Prostate gland (tissue), 2 donors: ENCODE measurements at regions not wholly inside any gene's neighbourhood (a gene's known extent, or its start where the extent isn't known, plus 50 kb on each side); places are given as distances from the start of the nearest gene placed in this dataset.

Experiments used
- POLR2A ChIP-seq: fragments of 450-650 bp; IDR thresholded peaks from one replicate; pipeline ENCODE4 v1.6.1; 2016; ENCODE audit warnings: antibody characterized with exemption, mild to moderate bottlenecking
- POLR2AphosphoS5 ChIP-seq: sonication (generic); formaldehyde crosslinking; IDR thresholded peaks from one replicate; pipeline ENCODE4 v1.6.1; 2017; ENCODE audit warnings: antibody characterized with exemption
- TF ChIP-seq, protein P1 (sequence below), 4 experiments: fragments of 200-600 bp in 2 of 4; fragments of 450-650 bp in 2 of 4; sonication (generic) in 2 of 4; IDR thresholded peaks; 1 replicate in 3 of 4; 2 replicates in 1 of 4; pipeline ENCODE4 v1.5.1; 2016 to 2019; ENCODE audit warnings: antibody characterized with exemption in 4 of 4, mild to moderate bottlenecking in 2 of 4, moderate library complexity in 2 of 4

DNA sequence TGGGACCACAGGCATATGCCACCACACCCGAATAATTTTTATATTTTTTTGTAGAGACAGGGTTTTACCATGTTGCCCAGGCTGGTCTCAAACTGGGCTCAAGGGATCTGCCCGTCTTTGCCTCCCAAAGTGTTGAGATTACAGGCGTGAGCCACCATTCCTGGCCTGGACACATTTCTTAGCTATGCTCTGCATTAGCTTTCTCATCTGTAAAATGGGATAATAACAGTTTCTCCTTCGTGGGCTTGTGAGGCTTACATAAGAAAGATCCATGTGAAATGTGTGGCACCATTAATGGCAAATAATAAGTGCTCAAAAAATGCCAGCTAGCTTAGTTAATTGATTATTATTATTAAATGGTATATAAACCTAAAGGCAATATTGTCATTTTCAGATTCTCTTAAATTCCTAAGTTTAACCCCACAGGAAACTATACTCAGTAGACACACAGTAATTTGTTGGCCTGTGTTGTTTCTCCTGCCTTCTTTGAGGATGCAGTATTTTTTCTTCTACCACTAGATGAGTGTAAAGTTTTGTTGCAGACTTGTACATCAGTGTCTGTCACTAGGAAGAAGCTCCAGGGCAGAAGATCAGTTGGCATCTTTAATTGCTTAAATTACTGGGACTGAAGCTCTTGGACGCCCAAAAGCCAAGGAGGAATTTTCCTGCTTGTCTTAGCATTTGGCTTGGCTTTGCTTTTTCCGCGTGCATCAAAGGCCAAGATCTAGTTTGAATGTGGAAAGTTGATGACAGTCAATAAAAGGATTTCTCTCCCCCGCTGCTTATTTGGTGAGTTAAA, 162.3 kb upstream of the ZNF217 start:
- TF ChIP-seq, protein P1, sequence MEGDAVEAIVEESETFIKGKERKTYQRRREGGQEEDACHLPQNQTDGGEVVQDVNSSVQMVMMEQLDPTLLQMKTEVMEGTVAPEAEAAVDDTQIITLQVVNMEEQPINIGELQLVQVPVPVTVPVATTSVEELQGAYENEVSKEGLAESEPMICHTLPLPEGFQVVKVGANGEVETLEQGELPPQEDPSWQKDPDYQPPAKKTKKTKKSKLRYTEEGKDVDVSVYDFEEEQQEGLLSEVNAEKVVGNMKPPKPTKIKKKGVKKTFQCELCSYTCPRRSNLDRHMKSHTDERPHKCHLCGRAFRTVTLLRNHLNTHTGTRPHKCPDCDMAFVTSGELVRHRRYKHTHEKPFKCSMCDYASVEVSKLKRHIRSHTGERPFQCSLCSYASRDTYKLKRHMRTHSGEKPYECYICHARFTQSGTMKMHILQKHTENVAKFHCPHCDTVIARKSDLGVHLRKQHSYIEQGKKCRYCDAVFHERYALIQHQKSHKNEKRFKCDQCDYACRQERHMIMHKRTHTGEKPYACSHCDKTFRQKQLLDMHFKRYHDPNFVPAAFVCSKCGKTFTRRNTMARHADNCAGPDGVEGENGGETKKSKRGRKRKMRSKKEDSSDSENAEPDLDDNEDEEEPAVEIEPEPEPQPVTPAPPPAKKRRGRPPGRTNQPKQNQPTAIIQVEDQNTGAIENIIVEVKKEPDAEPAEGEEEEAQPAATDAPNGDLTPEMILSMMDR (IDR thresholded peaks at IDR 0.05): no peak
- TF ChIP-seq POLR2AphosphoS5: no peak
- TF ChIP-seq POLR2A: no peak
